GM12878 (cell line): ENCODE measurements at regions not wholly inside any gene's neighbourhood (a gene's known extent, or its start where the extent isn't known, plus 50 kb on each side); places are given as distances from the start of the nearest gene placed in this dataset.

ENCODE experiments used
- ATAC-seq: fragments of 200-7000 bp; cut with Tn5 transposase; 3 replicates; pipeline ENCODE4 v1.9.1; 2020; ENCODE audit warnings: mild to moderate bottlenecking, moderate library complexity
- BruUV-seq: library from RNA; stranded (reverse); fragments of 400-500 nt; replicated peaks from 2 replicates; lab custom pipeline; 2021; lab: Mats Ljungman, UMichigan
- CTCF ChIA-PET: fragments of 300-600 bp; sonication (Branson Sonifier 250); formaldehyde crosslinking; extraction: SDS; loops from one replicate; lab custom pipeline; 2021; ENCODE audit warnings: inconsistent platforms; lab: Yijun Ruan, JAX
- POLR2A ChIA-PET: fragments of 350-600 bp; formaldehyde crosslinking; extraction: SDS; loops from one replicate; lab custom pipeline; 2021; ENCODE audit warnings: inconsistent platforms; lab: Charles Lee
- RAD21 ChIA-PET: fragments of 300-600 bp; sonication (Branson Sonifier 250); formaldehyde crosslinking; loops from one replicate; lab custom pipeline; 2023; ENCODE audit warnings: antibody characterized with exemption; ENCODE audit not compliant: unreplicated experiment; lab: Charles Lee
- SMC1A ChIA-PET: fragments of 300-600 bp; sonication (Branson Sonifier 250); formaldehyde crosslinking; loops from one replicate; lab custom pipeline; 2023; ENCODE audit not compliant: unreplicated experiment, uncharacterized antibody; lab: Charles Lee
- DNase-seq: peaks from one replicate; pipeline ENCODE4 v3.0.0-alpha.2; 2011; ENCODE audit warnings: low read depth, low spot score
- FAIRE-seq: peaks from 3 replicates; lab custom pipeline; 2011; peaks lifted over from hg19 to GRCh38; lab: Jason Lieb, UNC
- H2AFZ ChIP-seq: 2 replicates; pipeline ENCODE4 v1.6.0; 2011; ENCODE audit warnings: low read depth, low read length, control low read depth; ENCODE audit not compliant: control insufficient read depth
- H3K27ac ChIP-seq: 2 replicates; pipeline ENCODE4 v1.5.1; 2011; ENCODE audit warnings: control low read depth; ENCODE audit not compliant: control insufficient read depth, insufficient read depth
- H3K27me3 ChIP-seq, 2 experiments: replicated peaks in 1 of 2; 2 replicates each; pipeline versions ENCODE4 v1.6.0 to v1.6.1; 2011; ENCODE audit warnings: low read length in 1 of 2; ENCODE audit not compliant: control insufficient read depth in 2 of 2, insufficient read depth in 2 of 2
- H3K36me3 ChIP-seq, 2 experiments: 2 replicates each; pipeline ENCODE4 v1.5.1; 2011; ENCODE audit warnings: low read length in 1 of 2; ENCODE audit not compliant: control insufficient read depth in 2 of 2, insufficient read depth in 2 of 2
- H3K4me1 ChIP-seq: 2 replicates; pipeline ENCODE4 v1.6.1; 2011; ENCODE audit warnings: mild to moderate bottlenecking, low read length, moderate library complexity, mixed read lengths; ENCODE audit not compliant: control insufficient read depth, insufficient read depth
- H3K4me2 ChIP-seq: 2 replicates; pipeline ENCODE4 v1.6.0; 2011; ENCODE audit warnings: control low read depth; ENCODE audit not compliant: control insufficient read depth, insufficient read depth
- H3K4me3 ChIP-seq: fragments of 200-600 bp; sonication (generic); 2 replicates; pipeline ENCODE4 v1.5.1; 2016
- H3K79me2 ChIP-seq: 2 replicates; pipeline ENCODE4 v1.6.0; 2011; ENCODE audit warnings: low read length; ENCODE audit not compliant: control insufficient read depth, insufficient read depth
- H3K9ac ChIP-seq: 2 replicates; pipeline ENCODE4 v1.8.0; 2011; ENCODE audit warnings: low read length, control low read depth, mixed read lengths; ENCODE audit not compliant: control insufficient read depth, insufficient read depth
- H3K9me3 ChIP-seq: replicated peaks from 3 replicates; pipeline ENCODE4 v1.5.1; 2011; ENCODE audit warnings: mild to moderate bottlenecking, low read length; ENCODE audit not compliant: control insufficient read depth, insufficient read depth
- H4K20me1 ChIP-seq: 2 replicates; pipeline ENCODE4 v1.6.0; 2011; ENCODE audit not compliant: control insufficient read depth, insufficient read depth
- BACH1 ChIP-seq: fragments of 450-650 bp; IDR thresholded peaks from 2 replicates; pipeline ENCODE4 v1.6.1; 2017; ENCODE audit warnings: mild to moderate bottlenecking, borderline replicate concordance
- CREB1 ChIP-seq: IDR thresholded peaks from 2 replicates; pipeline ENCODE4 v1.6.1; 2012; ENCODE audit warnings: low read depth, mild to moderate bottlenecking, inconsistent platforms
- HCFC1 ChIP-seq: fragments of 150-350 bp; IDR thresholded peaks from 2 replicates; pipeline ENCODE4 v1.6.1; 2014; ENCODE audit warnings: low read length
- HDGF ChIP-seq: fragments of 450-650 bp; IDR thresholded peaks from 2 replicates; pipeline ENCODE4 v1.6.1; 2016; ENCODE audit warnings: antibody characterized with exemption
- JUNB ChIP-seq: IDR thresholded peaks from 2 replicates; pipeline ENCODE4 v1.6.1; 2016; ENCODE audit warnings: antibody characterized with exemption, mild to moderate bottlenecking
- MEF2A ChIP-seq: IDR thresholded peaks from 2 replicates; pipeline ENCODE4 v1.6.1; 2011; ENCODE audit warnings: low read depth, mild to moderate bottlenecking, low read length, moderate library complexity; ENCODE audit not compliant: insufficient read depth
- PAX5 ChIP-seq: IDR thresholded peaks from 2 replicates; pipeline ENCODE4 v1.6.1; 2011; ENCODE audit warnings: low read depth, low read length, borderline replicate concordance
- POLR2A ChIP-seq: IDR thresholded peaks from 2 replicates; pipeline ENCODE4 v1.6.1; 2011; ENCODE audit warnings: low read depth, mild to moderate bottlenecking, low read length
- POLR2AphosphoS2 ChIP-seq: IDR thresholded peaks from 2 replicates; pipeline ENCODE4 v1.6.1; 2011; ENCODE audit warnings: low read depth, mild to moderate bottlenecking, low read length, improper control_type of control experiment, moderate library complexity
- SIN3A ChIP-seq: IDR thresholded peaks from 2 replicates; pipeline ENCODE4 v1.6.1; 2012; ENCODE audit warnings: low read depth, low read length, improper control_type of control experiment
- SMAD5 ChIP-seq: IDR thresholded peaks from 2 replicates; pipeline ENCODE4 v1.6.1; 2016; ENCODE audit warnings: antibody characterized with exemption, low read depth
- SMC3 ChIP-seq: IDR thresholded peaks from 2 replicates; pipeline ENCODE4 v1.6.1; 2011; ENCODE audit warnings: low read length, improper control_type of control experiment, borderline replicate concordance
- YBX1 ChIP-seq: fragments of 450-650 bp; IDR thresholded peaks from 2 replicates; pipeline ENCODE4 v1.6.1; 2016; ENCODE audit warnings: antibody characterized with exemption
- ZSCAN29 ChIP-seq: fragments of 450-650 bp; IDR thresholded peaks from 2 replicates; pipeline ENCODE4 v1.6.1; 2017; ENCODE audit warnings: mild to moderate bottlenecking, moderate library complexity
- WGBS: methylation state at CpG from one replicate; pipeline ENCODE4 v1.1.6; 2016; ENCODE audit warnings: low lambda C conversion rate; ENCODE audit not compliant: insufficient replicate concordance, insufficient coverage; ENCODE audit errors: missing lambda C conversion rate; 5-methylcytosine and 5-hydroxymethylcytosine counted together
- in situ Hi-C: fragments of 300-500 bp; cut with MboI; formaldehyde crosslinking; loops from 9 replicates; pipeline ENCODE4 v1.14.3; 2018; ENCODE audit warnings: mixed read lengths
- intact Hi-C: fragments of 100-400 bp; cut with micrococcal nuclease; formaldehyde crosslinking; loops from one replicate; pipeline ENCODE4 v1.14.2; 2022; ENCODE audit not compliant: unreplicated experiment
- TF ChIP-seq, protein P1 (sequence below): fragments of 450-650 bp; formaldehyde crosslinking; IDR thresholded peaks from 2 replicates; pipeline ENCODE4 v1.4.0; 2020; ENCODE audit warnings: mild to moderate bottlenecking, moderate library complexity

DNA sequence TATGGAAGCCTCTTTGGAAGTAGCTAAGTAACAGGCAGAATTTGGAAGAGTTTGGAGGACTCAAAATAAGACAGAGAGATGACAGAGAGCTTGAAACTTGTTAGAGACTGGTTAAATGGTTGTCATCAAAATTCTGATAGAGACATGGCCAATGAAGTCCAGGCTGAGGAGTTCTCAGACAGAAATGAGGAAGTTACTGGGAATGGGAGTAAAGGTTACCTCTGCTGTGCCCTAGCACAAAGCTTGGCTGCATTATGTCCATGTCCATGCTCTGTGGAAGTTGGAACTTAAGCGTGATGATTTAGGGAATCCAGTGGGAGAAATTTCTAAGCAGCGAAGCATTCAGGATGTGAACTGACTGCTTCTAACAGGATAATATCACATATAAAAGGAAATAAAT is 146.2 kb upstream of the NDST4 start:
- CTCF ChIA-PET: interaction anchor here (1.4 kb wide), 1 partner anchor 16 kb away, joined by 4 read pairs; no protein-coding TSS in a partner anchor

More for the DNA sequence above, 146.2 kb upstream of the NDST4 start:
- H3K9ac ChIP-seq: no peak overlapping the region
- H2AFZ ChIP-seq: no peak overlapping the region
- POLR2A ChIA-PET: no interaction called here
- H3K9me3 ChIP-seq: no peaks in the 10 kb centered on the region
- RAD21 ChIA-PET: no interaction called here
- in situ Hi-C loops: no loop called here
- H4K20me1 ChIP-seq: no peaks in the 10 kb centered on the region
- 71% methylated on average over 2 of the region's 2 CpGs for WGBS
- SMC1A ChIA-PET: no interaction called here
- no peak for ATAC-seq
- intact Hi-C loops: no loop called here
- no peaks in the 10 kb centered on the region for H3K27me3 ChIP-seq
- H3K79me2 ChIP-seq: no peaks in the 10 kb centered on the region
- no peaks in the 10 kb centered on the region for H3K36me3 ChIP-seq
- H3K4me3 ChIP-seq: no peak overlapping the region
- TF ChIP-seq BACH1 (no peak), MEF2A (no peak), HDGF (no peak), JUNB (no peak), CREB1 (no peak), SMC3 (no peak), POLR2AphosphoS2 (no peak), PAX5 (no peak), YBX1 (no peak), HCFC1 (no peak), SMAD5 (no peak), ZSCAN29 (no peak), POLR2A (no peak), SIN3A (no peak)
- TF ChIP-seq, protein P1, sequence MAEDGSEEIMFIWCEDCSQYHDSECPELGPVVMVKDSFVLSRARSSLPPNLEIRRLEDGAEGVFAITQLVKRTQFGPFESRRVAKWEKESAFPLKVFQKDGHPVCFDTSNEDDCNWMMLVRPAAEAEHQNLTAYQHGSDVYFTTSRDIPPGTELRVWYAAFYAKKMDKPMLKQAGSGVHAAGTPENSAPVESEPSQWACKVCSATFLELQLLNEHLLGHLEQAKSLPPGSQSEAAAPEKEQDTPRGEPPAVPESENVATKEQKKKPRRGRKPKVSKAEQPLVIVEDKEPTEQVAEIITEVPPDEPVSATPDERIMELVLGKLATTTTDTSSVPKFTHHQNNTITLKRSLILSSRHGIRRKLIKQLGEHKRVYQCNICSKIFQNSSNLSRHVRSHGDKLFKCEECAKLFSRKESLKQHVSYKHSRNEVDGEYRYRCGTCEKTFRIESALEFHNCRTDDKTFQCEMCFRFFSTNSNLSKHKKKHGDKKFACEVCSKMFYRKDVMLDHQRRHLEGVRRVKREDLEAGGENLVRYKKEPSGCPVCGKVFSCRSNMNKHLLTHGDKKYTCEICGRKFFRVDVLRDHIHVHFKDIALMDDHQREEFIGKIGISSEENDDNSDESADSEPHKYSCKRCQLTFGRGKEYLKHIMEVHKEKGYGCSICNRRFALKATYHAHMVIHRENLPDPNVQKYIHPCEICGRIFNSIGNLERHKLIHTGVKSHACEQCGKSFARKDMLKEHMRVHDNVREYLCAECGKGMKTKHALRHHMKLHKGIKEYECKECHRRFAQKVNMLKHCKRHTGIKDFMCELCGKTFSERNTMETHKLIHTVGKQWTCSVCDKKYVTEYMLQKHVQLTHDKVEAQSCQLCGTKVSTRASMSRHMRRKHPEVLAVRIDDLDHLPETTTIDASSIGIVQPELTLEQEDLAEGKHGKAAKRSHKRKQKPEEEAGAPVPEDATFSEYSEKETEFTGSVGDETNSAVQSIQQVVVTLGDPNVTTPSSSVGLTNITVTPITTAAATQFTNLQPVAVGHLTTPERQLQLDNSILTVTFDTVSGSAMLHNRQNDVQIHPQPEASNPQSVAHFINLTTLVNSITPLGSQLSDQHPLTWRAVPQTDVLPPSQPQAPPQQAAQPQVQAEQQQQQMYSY (CRISPR knock-in tag): no peak
- no peak for FAIRE-seq
- DNase-seq: no peak
- no peak overlapping the region for H3K27ac ChIP-seq
- H3K4me2 ChIP-seq: no peak overlapping the region
- H3K4me1 ChIP-seq: no peaks in the 10 kb centered on the region
- BruUV-seq: no TSS peak
